ENCODE measurements at regions not wholly inside any gene's neighbourhood (a gene's known extent, or its start where the extent isn't known, plus 50 kb on each side); places are given as distances from the start of the nearest gene placed in this dataset.

GRCh38 chr14:34325493-34325892, 136.5 kb downstream of the SPTSSA start:
- no peak overlapping the region for H3K4me3 ChIP-seq (ENCODE audit: low read length in 2 of 2)
- no peaks in the 10 kb centered on the region for H3K9me3 ChIP-seq (ENCODE audit: control insufficient read depth, low read length)
- H3K4me1 ChIP-seq (ENCODE audit: control insufficient read depth in 1 of 2, insufficient read depth in 2 of 2, low read length in 2 of 2), result no peaks in the 10 kb centered on the region
- no peak for DNase-seq
- no peak overlapping the region for H3K27ac ChIP-seq (ENCODE audit: low read depth in 1 of 2, low read length in 2 of 2)
- no peak for ATAC-seq (ENCODE audit: low FRiP score)
- intact Hi-C loops (cut with DNase I), result no loop called here
- H3K27me3 ChIP-seq (ENCODE audit: control insufficient read depth in 1 of 2, insufficient read depth in 2 of 2, low read length in 1 of 2), result no peaks in the 10 kb centered on the region
- no peaks in the 10 kb centered on the region for H3K36me3 ChIP-seq (ENCODE audit: control insufficient read depth in 1 of 2, insufficient read depth in 2 of 2, low read length in 1 of 2)

- Histone ChIP-seq H3K4me3 (ENCODE audit: low read length in 2 of 2) (no peak overlapping the region), H3K9me3 (ENCODE audit: control insufficient read depth, low read length) (no peaks in the 10 kb centered on the region), H3K27ac (ENCODE audit: low read depth in 1 of 2, low read length in 2 of 2) (no peak overlapping the region), H3K27me3 (ENCODE audit: control insufficient read depth in 1 of 2, insufficient read depth in 2 of 2, low read length in 1 of 2) (no peaks in the 10 kb centered on the region), H3K4me1 (ENCODE audit: control insufficient read depth in 1 of 2, insufficient read depth in 2 of 2, low read length in 2 of 2) (no peaks in the 10 kb centered on the region), H3K36me3 (ENCODE audit: control insufficient read depth in 1 of 2, insufficient read depth in 2 of 2, low read length in 1 of 2) (no peaks in the 10 kb centered on the region)
- 16 to 17% methylated on average over 6 of the region's 6 CpGs for WGBS, 2 donors
- DNase-seq, result no peak
- intact Hi-C loops (cut with DNase I), result no loop called here
- ATAC-seq (ENCODE audit: low FRiP score), result no peak
Measured at GRCh38 chr14:34324363-34324795, 137.7 kb downstream of the SPTSSA start.

GRCh38 chr14:34322940-34323418, 139.1 kb downstream of the SPTSSA start:
- Histone ChIP-seq H3K27ac (ENCODE audit: low read depth in 1 of 2, low read length in 2 of 2) (no peak overlapping the region), H3K36me3 (ENCODE audit: control insufficient read depth in 1 of 2, insufficient read depth in 2 of 2, low read length in 1 of 2) (no peaks in the 10 kb centered on the region), H3K4me3 (ENCODE audit: low read length in 2 of 2) (no peak overlapping the region), H3K9me3 (ENCODE audit: control insufficient read depth, low read length) (no peaks in the 10 kb centered on the region), H3K4me1 (ENCODE audit: control insufficient read depth in 1 of 2, insufficient read depth in 2 of 2, low read length in 2 of 2) (no peaks in the 10 kb centered on the region), H3K27me3 (ENCODE audit: control insufficient read depth in 1 of 2, insufficient read depth in 2 of 2, low read length in 1 of 2) (no peaks in the 10 kb centered on the region)
- 48 to 51% methylated on average over 8 of the region's 8 CpGs for WGBS, 2 donors
- DNase-seq, result peak; percentile 75 to 85
- ATAC-seq (ENCODE audit: low FRiP score), result peak; percentile 74
- intact Hi-C loops (cut with DNase I), result no loop called here

GRCh38 chr14:34319140-34319539, 142.9 kb downstream of the SPTSSA start:
- ATAC-seq (ENCODE audit: low FRiP score) (no peak), DNase-seq (no peak)
- Histone ChIP-seq H3K36me3 (ENCODE audit: control insufficient read depth in 1 of 2, insufficient read depth in 2 of 2, low read length in 1 of 2) (no peaks in the 10 kb centered on the region), H3K4me3 (ENCODE audit: low read length in 2 of 2) (no peak overlapping the region), H3K9me3 (ENCODE audit: control insufficient read depth, low read length) (peaks cover 1% of the 10 kb centered on the region), H3K4me1 (ENCODE audit: control insufficient read depth in 1 of 2, insufficient read depth in 2 of 2, low read length in 2 of 2) (no peaks in the 10 kb centered on the region), H3K27me3 (ENCODE audit: control insufficient read depth in 1 of 2, insufficient read depth in 2 of 2, low read length in 1 of 2) (peaks cover 0 to 2% of the 10 kb centered on the region in 2 donors), H3K27ac (ENCODE audit: low read depth in 1 of 2, low read length in 2 of 2) (no peak overlapping the region)
- WGBS, 2 donors, result 90% methylated on average over 4 of the region's 4 CpGs
- intact Hi-C loops (cut with DNase I), result no loop called here

- no peak for ATAC-seq (ENCODE audit: low FRiP score)
- 73 to 79% methylated on average over 2 of the region's 2 CpGs for WGBS, 2 donors
Measured at GRCh38 chr14:34318014-34318413, 144.0 kb downstream of the SPTSSA start.

GRCh38 chr14:34310724-34311123, 151.3 kb downstream of the SPTSSA start:
- H3K4me3 ChIP-seq (ENCODE audit: low read length in 2 of 2), result no peak overlapping the region
- no peak overlapping the region for H3K27ac ChIP-seq (ENCODE audit: low read depth in 1 of 2, low read length in 2 of 2)
- no peak for DNase-seq
- no peaks in the 10 kb centered on the region for H3K27me3 ChIP-seq (ENCODE audit: control insufficient read depth in 1 of 2, insufficient read depth in 2 of 2, low read length in 1 of 2)
- 92 to 95% methylated on average over 1 of the region's 1 CpG for WGBS, 2 donors
- H3K4me1 ChIP-seq (ENCODE audit: control insufficient read depth in 1 of 2, insufficient read depth in 2 of 2, low read length in 2 of 2), result no peaks in the 10 kb centered on the region
- intact Hi-C loops (cut with DNase I), result no loop called here
- H3K9me3 ChIP-seq (ENCODE audit: control insufficient read depth, low read length), result peaks cover 2% of the 10 kb centered on the region
- H3K36me3 ChIP-seq (ENCODE audit: control insufficient read depth in 1 of 2, insufficient read depth in 2 of 2, low read length in 1 of 2), result no peaks in the 10 kb centered on the region
- no peak for ATAC-seq (ENCODE audit: low FRiP score)

More at GRCh38 chr14:34318014-34318413, 144.0 kb downstream of the SPTSSA start:
- no peak overlapping the region for H3K4me3 ChIP-seq (ENCODE audit: low read length in 2 of 2)
- DNase-seq, result no peak
- no peaks in the 10 kb centered on the region for H3K4me1 ChIP-seq (ENCODE audit: control insufficient read depth in 1 of 2, insufficient read depth in 2 of 2, low read length in 2 of 2)
- peaks cover 0 to 2% of the 10 kb centered on the region in 2 donors for H3K27me3 ChIP-seq (ENCODE audit: control insufficient read depth in 1 of 2, insufficient read depth in 2 of 2, low read length in 1 of 2)
- intact Hi-C loops (cut with DNase I), result no loop called here
- H3K36me3 ChIP-seq (ENCODE audit: control insufficient read depth in 1 of 2, insufficient read depth in 2 of 2, low read length in 1 of 2), result no peaks in the 10 kb centered on the region
- H3K9me3 ChIP-seq (ENCODE audit: control insufficient read depth, low read length), result peaks cover 1% of the 10 kb centered on the region
- no peak overlapping the region for H3K27ac ChIP-seq (ENCODE audit: low read depth in 1 of 2, low read length in 2 of 2)

- 88 to 93% methylated on average over 2 of the region's 2 CpGs for WGBS, 2 donors
- DNase-seq (no peak), ATAC-seq (ENCODE audit: low FRiP score) (no peak)
- Histone ChIP-seq H3K27me3 (ENCODE audit: control insufficient read depth in 1 of 2, insufficient read depth in 2 of 2, low read length in 1 of 2) (no peaks in the 10 kb centered on the region), H3K9me3 (ENCODE audit: control insufficient read depth, low read length) (no peaks in the 10 kb centered on the region), H3K4me3 (ENCODE audit: low read length in 2 of 2) (no peak overlapping the region), H3K27ac (ENCODE audit: low read depth in 1 of 2, low read length in 2 of 2) (no peak overlapping the region), H3K4me1 (ENCODE audit: control insufficient read depth in 1 of 2, insufficient read depth in 2 of 2, low read length in 2 of 2) (no peaks in the 10 kb centered on the region), H3K36me3 (ENCODE audit: control insufficient read depth in 1 of 2, insufficient read depth in 2 of 2, low read length in 1 of 2) (no peaks in the 10 kb centered on the region)
- intact Hi-C loops (cut with DNase I), result loop anchor here in 1 of 2 donors (5.0 kb wide), 1 partner anchor 467 kb away; no protein-coding TSS in a partner anchor
Measured at GRCh38 chr14:34303811-34304210, 158.2 kb downstream of the SPTSSA start.

GRCh38 chr14:34302654-34303053, 159.4 kb downstream of the SPTSSA start:
- intact Hi-C loops (cut with DNase I), result loop anchor here in 1 of 2 donors (5.0 kb wide), 1 partner anchor 465 kb away; no protein-coding TSS in a partner anchor
- DNase-seq, result no peak
- Histone ChIP-seq H3K9me3 (ENCODE audit: control insufficient read depth, low read length) (no peaks in the 10 kb centered on the region), H3K4me1 (ENCODE audit: control insufficient read depth in 1 of 2, insufficient read depth in 2 of 2, low read length in 2 of 2) (no peaks in the 10 kb centered on the region), H3K27ac (ENCODE audit: low read depth in 1 of 2, low read length in 2 of 2) (no peak overlapping the region), H3K4me3 (ENCODE audit: low read length in 2 of 2) (no peak overlapping the region), H3K36me3 (ENCODE audit: control insufficient read depth in 1 of 2, insufficient read depth in 2 of 2, low read length in 1 of 2) (no peaks in the 10 kb centered on the region), H3K27me3 (ENCODE audit: control insufficient read depth in 1 of 2, insufficient read depth in 2 of 2, low read length in 1 of 2) (no peaks in the 10 kb centered on the region)
- no peak for ATAC-seq (ENCODE audit: low FRiP score)
- WGBS, 2 donors, result 8 to 9% methylated on average over 6 of the region's 6 CpGs

GRCh38 chr14:34300882-34301734, 160.9 kb downstream of the SPTSSA start:
- WGBS, 2 donors, result 55 to 66% methylated on average over 3 of the region's 3 CpGs
- ATAC-seq (ENCODE audit: low FRiP score) (no peak), DNase-seq (no peak)
- no peaks in the 10 kb centered on the region for H3K27me3 ChIP-seq (ENCODE audit: control insufficient read depth in 1 of 2, insufficient read depth in 2 of 2, low read length in 1 of 2)
- intact Hi-C loops (cut with DNase I), result loop anchor here in 1 of 2 donors (5.0 kb wide), 1 partner anchor 464 kb away; no protein-coding TSS in a partner anchor
- H3K4me1 ChIP-seq (ENCODE audit: control insufficient read depth in 1 of 2, insufficient read depth in 2 of 2, low read length in 2 of 2), result no peaks in the 10 kb centered on the region
- H3K27ac ChIP-seq (ENCODE audit: low read depth in 1 of 2, low read length in 2 of 2), result no peak overlapping the region
- no peaks in the 10 kb centered on the region for H3K9me3 ChIP-seq (ENCODE audit: control insufficient read depth, low read length)
- H3K4me3 ChIP-seq (ENCODE audit: low read length in 2 of 2), result no peak overlapping the region
- no peaks in the 10 kb centered on the region for H3K36me3 ChIP-seq (ENCODE audit: control insufficient read depth in 1 of 2, insufficient read depth in 2 of 2, low read length in 1 of 2)
